HG02798 (cell line): ENCODE measurements at regions not wholly inside any gene's neighbourhood (a gene's known extent, or its start where the extent isn't known, plus 50 kb on each side); places are given as distances from the start of the nearest gene placed in this dataset.

ENCODE experiments used
- ATAC-seq: cut with Tn5 transposase; IDR thresholded peaks from one replicate; pipeline ENCODE4 v1.9.1; 2021; ENCODE audit warnings: mild to moderate bottlenecking; ENCODE audit not compliant: unreplicated experiment, poor library complexity

GRCh38 chr3:31043184-31043819, 148.8 kb upstream of the GADL1 start:
- no peak for ATAC-seq

GRCh38 chr3:31047673-31048072, 153.2 kb upstream of the GADL1 start:
- no peak for ATAC-seq

- no peak for ATAC-seq
Observed at GRCh38 chr3:31048143-31048542, 153.7 kb upstream of the GADL1 start.

GRCh38 chr3:31050296-31050695, 155.8 kb upstream of the GADL1 start:
- ATAC-seq, result no peak

DNA sequence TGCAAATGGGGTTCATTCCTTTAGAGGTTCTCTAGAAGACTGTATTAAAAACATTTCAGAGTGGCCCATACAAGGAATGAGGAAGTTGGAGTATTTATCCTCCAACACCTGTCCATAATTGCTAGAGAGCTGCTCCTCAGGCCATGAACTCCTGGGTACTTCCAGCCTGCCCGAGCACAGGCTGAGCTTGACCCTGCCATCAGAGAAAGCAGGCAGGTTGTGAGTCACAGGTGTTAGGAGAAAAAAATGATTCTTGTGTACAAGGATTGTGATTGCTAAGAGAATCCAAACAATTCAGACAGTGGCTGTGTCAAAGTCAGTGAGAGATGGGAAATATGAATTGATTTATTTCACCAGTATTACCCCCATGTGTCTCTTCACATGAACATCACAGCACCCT, 156.8 kb upstream of the GADL1 start:
- no peak for ATAC-seq

GRCh38 chr3:31053299-31053698, 158.8 kb upstream of the GADL1 start:
- no peak for ATAC-seq

DNA sequence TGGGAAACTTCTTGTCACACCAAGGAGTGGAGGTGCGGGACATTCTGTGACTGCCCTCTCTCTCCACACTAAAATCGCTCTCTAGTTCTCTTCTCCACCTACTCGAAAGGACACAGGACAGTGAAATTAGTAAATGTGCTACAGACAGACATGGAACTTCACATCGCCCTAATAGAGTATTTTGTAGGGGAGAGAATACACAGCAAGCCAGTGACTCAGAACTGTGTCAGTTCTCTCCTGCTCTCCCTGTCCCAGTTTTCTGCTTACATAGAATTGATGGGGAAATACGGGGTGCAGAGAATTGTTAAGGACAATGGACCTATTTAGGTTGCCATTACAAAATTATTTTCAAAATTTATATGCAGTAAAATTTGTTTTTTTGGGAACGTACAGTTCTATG, 159.6 kb upstream of the GADL1 start:
- ATAC-seq, result no peak

DNA sequence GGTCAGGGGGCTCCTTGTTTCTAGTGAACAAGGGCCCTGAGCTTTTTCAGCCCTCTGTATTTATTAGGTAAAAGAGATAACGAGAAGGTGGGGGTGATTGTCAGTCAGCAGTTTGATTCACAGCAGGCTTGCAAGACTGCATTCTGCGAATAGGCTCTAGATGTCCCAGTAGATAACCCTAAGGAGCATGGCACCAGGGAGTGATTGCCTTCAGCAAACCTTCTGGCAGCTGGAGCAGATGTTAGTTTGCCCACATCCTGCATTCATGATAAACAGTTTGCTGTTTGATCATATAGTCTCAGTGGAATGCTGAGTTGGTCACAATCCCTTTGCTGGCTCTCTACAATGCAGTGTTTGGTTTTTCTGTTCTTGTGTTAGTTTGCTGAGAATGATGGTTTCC, 161.3 kb upstream of the GADL1 start:
- no peak for ATAC-seq

DNA sequence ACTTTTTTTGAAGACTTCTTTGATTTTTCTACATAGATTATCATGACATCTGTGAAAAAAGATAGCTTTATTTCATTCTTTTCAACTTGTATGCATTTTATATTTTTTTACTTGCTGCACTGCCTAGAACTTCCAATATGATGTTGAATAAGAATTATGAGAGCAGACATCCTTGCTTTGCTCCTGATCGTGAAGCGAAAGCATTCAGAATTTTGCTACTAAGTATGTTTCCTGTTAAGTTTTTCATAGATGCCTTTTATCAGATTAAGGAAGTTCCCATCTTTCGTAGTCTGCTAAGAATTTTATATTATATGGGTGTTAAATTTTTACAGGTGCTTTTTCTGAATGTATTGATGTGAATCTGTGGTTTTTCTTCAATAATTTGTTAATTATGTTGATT, 163.4 kb upstream of the GADL1 start:
- ATAC-seq, result no peak

DNA sequence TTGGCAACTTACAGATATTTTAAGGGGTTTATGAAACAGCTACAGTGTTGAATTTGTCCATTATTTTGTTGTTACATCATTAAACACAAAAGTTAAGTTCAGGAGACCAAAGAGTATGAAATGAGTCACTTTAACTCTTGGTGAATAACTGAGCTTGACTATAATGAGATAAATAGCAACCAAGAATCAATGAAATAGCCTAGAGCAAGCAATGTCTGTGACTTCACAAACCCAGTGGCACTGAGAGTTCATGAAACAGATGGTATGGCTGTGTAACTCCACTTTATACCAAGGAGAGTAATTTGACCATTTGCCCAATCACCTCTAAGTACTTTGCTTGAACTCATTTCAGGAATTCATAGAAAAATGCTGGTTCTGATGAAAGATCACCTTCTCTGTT, 169.6 kb upstream of the GADL1 start:
- ATAC-seq, result no peak

DNA sequence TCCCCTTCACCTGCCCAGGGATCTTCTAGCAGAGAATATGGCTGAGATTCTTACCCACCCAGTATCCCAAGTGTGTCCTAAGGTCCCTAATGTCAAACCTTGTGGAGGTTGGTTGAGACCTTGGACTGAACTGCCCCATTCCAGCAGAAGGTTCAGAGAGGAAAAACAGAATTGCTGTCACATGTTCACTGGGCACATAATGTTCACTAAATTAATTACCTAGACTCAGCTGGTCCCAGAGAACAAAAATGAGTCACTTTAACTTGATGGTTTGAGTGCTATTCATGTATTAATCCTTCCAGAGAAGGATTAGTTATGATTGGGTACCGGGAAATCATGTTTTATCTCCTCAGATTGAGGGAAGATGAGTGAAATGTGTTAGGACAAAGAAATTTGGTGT, 171.3 kb upstream of the GADL1 start:
- no peak for ATAC-seq

DNA sequence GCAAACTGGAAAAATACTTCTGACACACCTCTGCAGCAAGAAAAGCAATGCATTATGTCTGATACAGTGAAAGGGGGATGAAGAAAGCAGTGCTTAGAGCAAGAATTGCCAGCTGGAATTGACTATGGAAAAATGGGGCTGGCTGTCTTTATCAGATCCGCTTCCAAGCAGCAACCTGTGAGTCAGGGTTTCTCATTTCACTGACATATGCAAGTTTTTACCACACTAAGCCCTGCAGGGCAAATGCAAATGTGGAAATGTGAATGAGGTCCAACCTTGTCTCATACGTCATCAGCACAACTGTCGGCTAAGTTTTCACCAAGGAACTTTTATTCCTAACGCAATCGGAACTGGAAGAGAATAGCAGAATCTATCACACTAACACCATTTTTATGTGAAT, 172.5 kb upstream of the GADL1 start:
- ATAC-seq, result no peak

GRCh38 chr3:31075471-31075870, 181.0 kb upstream of the GADL1 start:
- ATAC-seq, result no peak

- no peak for ATAC-seq
Observed at GRCh38 chr3:31075876-31076275, 181.4 kb upstream of the GADL1 start.

- ATAC-seq, result no peak
Observed at GRCh38 chr3:31077021-31077601, 182.7 kb upstream of the GADL1 start.

GRCh38 chr3:31077826-31078225, 183.4 kb upstream of the GADL1 start:
- ATAC-seq, result no peak

DNA sequence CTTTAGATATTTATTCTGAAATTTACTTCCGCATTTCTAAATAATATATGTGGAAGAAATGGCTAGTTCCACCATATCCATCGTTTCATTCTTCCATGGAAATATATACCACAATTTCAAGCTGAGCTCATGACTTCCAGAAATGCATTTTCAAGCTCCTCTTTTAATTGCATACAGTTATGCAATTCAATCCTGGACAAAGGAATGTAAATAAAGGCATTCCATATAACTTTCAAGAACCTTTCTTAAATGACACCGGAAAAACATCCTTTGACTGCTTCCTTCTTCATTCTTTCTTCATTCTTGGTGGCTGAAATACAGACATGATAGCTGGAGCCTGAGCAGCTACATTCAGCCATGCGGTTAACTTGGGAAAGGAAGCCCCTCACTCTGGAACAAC, 185.2 kb upstream of the GADL1 start:
- ATAC-seq, result no peak

DNA sequence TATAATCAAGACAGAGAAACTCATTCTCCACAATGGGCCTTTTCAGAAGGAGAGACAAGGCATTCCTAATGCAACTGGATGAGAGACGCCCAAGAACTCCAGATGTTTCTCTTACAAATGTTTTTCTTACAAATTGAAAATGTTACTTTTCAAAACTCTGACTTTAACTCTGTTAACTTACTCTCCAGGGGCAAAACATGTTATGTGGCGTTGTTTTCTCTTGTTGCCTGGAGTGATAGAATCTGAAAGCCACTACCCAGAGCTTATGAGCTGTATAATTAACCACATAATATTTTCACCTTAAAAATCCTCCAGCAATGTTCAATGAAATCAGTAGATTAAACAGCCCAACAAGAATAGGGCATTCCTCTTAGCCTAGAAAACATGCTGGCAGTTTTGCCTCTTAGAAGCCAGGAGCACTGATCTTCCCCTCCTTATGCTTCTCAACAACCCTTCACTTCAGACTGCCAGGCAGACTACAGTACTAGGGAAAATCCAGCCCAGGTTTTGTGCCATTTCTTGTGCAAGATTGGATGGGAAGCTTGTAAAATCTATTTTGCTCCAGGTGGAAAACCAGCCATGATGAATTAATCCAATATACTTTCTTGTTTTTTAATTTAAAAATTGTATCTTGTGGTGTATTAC, 186.7 kb upstream of the GADL1 start:
- ATAC-seq, result no peak

GRCh38 chr3:31086148-31086547, 191.7 kb upstream of the GADL1 start:
- no peak for ATAC-seq

- ATAC-seq, result no peak
Observed at GRCh38 chr3:31086698-31087097, 192.2 kb upstream of the GADL1 start.

DNA sequence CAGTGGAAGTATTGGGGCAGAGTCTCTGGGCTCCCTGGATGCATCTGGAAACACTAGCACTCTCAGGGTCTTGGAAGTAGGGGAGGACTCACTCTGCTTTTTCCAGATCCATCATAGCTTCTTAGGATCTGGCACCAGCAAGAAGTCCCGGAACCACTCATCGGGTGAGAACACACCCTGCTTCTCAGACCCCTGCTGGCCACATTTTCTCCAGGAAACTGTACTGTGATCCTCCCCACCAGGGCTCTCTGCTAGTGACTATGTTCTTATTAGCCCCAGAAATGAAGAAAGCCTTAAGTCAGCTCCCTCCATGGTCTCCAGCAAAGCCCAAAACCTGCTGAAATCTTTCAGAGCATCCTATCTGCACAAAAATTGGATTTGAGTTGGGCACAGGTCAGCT, 197.3 kb upstream of the GADL1 start:
- no peak for ATAC-seq
